Fibroblast of lung (primary cell): ENCODE measurements at regions not wholly inside any gene's neighbourhood (a gene's known extent, or its start where the extent isn't known, plus 50 kb on each side); places are given as distances from the start of the nearest gene placed in this dataset.

Source experiments
- DNase-seq, 2 donors: peaks; one replicate each; pipeline versions ENCODE4 v3.0.0 to v3.0.0-alpha.2; 2010; ENCODE audit warnings: low read depth in 2 of 2
- H2AFZ ChIP-seq: 2 replicates; pipeline ENCODE4 v1.5.1; 2012; ENCODE audit warnings: low read length, control low read depth, inconsistent platforms
- H3K27ac ChIP-seq: 2 replicates; pipeline ENCODE4 v1.5.1; 2011; ENCODE audit warnings: low read length, control low read depth; ENCODE audit not compliant: insufficient read depth
- H3K27me3 ChIP-seq: 2 replicates; pipeline ENCODE4 v1.5.1; 2011; ENCODE audit warnings: mild to moderate bottlenecking, low read length; ENCODE audit not compliant: control insufficient read depth, insufficient read depth
- H3K36me3 ChIP-seq: 2 replicates; pipeline ENCODE4 v1.5.1; 2011; ENCODE audit warnings: low read length; ENCODE audit not compliant: control insufficient read depth, insufficient read depth
- H3K4me1 ChIP-seq: 2 replicates; pipeline ENCODE4 v1.5.1; 2011; ENCODE audit warnings: low read length; ENCODE audit not compliant: control insufficient read depth, insufficient read depth; ENCODE audit errors: extremely low read depth
- H3K4me2 ChIP-seq: 2 replicates; pipeline ENCODE4 v1.5.1; 2011; ENCODE audit warnings: low read length, control low read depth; ENCODE audit not compliant: insufficient read depth; ENCODE audit errors: extremely low read depth
- H3K4me3 ChIP-seq, 4 experiments: fragments of 200-600 bp in 1 of 4; sonication (generic) in 1 of 4; replicated peaks in 1 of 4; 2 replicates each; pipeline ENCODE4 v1.5.1; 2011 to 2016; ENCODE audit warnings: low read length in 4 of 4, low read depth in 3 of 4, mild to moderate bottlenecking in 3 of 4, control low read depth in 2 of 4, inconsistent platforms in 1 of 4, mixed read lengths in 1 of 4; ENCODE audit not compliant: insufficient read depth in 1 of 4; ENCODE audit errors: control extremely low read depth in 1 of 4
- H3K79me2 ChIP-seq: 2 replicates; pipeline ENCODE4 v1.5.1; 2012; ENCODE audit warnings: mild to moderate bottlenecking, low read length, inconsistent platforms; ENCODE audit not compliant: control insufficient read depth, insufficient read depth
- H3K9ac ChIP-seq: 2 replicates; pipeline ENCODE4 v1.5.1; 2011; ENCODE audit warnings: mild to moderate bottlenecking, low read length, control low read depth; ENCODE audit not compliant: insufficient read depth
- H3K9me3 ChIP-seq: 2 replicates; pipeline ENCODE4 v1.5.1; 2012; ENCODE audit warnings: low read depth, low read length; ENCODE audit not compliant: control insufficient read depth, insufficient read depth
- H4K20me1 ChIP-seq: 2 replicates; pipeline ENCODE4 v1.5.1; 2011; ENCODE audit warnings: low read length; ENCODE audit not compliant: control insufficient read depth, insufficient read depth; ENCODE audit errors: extremely low read depth
- EZH2 ChIP-seq: IDR thresholded peaks from 2 replicates; pipeline ENCODE4 v1.5.1; 2012; ENCODE audit warnings: low read length, control low read depth, mild to moderate bottlenecking; ENCODE audit errors: missing control alignments
- TF ChIP-seq, protein P1 (sequence below), 2 donors: IDR thresholded peaks in 1 of 2; conservative IDR thresholded peaks in 1 of 2; 1 replicate in 1 of 2; 2 replicates in 1 of 2; pipeline ENCODE4 v1.5.1; 2011 to 2012; ENCODE audit warnings: low read length in 2 of 2, control low read depth in 1 of 2, inconsistent platforms in 1 of 2, low read depth in 1 of 2, mild to moderate bottlenecking in 1 of 2

DNA sequence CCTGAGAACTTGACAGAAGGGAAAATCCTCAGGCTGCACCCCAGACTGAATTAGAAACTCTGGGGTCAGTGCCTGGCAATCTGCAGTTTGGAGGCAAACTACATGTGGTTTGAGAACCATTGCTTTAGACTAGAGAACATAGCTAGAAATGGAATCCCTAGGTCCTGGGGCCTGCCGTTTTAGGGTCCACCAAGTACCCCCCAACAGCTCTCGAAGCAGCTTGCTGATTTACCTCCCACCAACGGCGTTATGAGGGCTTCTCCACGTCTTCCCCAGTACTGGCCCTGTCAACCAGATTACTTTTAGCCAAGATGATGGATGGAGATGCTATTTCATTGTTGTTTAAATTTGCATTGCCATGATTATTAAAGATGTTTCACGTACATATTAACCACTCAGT lies 272.5 kb downstream of the XXYLT1 start:
- Histone ChIP-seq H3K4me1 (no peaks in the 10 kb centered on the region), H3K27ac (no peak overlapping the region), H3K9ac (no peak overlapping the region), H3K4me2 (no peak overlapping the region), H2AFZ (no peak overlapping the region), H3K9me3 (no peaks in the 10 kb centered on the region), H3K4me3 (no peak overlapping the region), H3K27me3 (peaks cover 7% of the 10 kb centered on the region), H3K36me3 (no peaks in the 10 kb centered on the region), H4K20me1 (no peaks in the 10 kb centered on the region), H3K79me2 (no peaks in the 10 kb centered on the region)
- DNase-seq: no peak
- TF ChIP-seq EZH2: no peak
- TF ChIP-seq, protein P1, sequence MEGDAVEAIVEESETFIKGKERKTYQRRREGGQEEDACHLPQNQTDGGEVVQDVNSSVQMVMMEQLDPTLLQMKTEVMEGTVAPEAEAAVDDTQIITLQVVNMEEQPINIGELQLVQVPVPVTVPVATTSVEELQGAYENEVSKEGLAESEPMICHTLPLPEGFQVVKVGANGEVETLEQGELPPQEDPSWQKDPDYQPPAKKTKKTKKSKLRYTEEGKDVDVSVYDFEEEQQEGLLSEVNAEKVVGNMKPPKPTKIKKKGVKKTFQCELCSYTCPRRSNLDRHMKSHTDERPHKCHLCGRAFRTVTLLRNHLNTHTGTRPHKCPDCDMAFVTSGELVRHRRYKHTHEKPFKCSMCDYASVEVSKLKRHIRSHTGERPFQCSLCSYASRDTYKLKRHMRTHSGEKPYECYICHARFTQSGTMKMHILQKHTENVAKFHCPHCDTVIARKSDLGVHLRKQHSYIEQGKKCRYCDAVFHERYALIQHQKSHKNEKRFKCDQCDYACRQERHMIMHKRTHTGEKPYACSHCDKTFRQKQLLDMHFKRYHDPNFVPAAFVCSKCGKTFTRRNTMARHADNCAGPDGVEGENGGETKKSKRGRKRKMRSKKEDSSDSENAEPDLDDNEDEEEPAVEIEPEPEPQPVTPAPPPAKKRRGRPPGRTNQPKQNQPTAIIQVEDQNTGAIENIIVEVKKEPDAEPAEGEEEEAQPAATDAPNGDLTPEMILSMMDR (conservative IDR thresholded peaks at IDR 0.05 in 1 of 2, IDR thresholded peaks at IDR 0.05 in 1 of 2; ENCODE audit: low read depth in 1 of 2, low read length in 2 of 2): no peak

- Histone ChIP-seq H4K20me1 (no peaks in the 10 kb centered on the region), H3K9ac (no peak overlapping the region), H3K9me3 (no peaks in the 10 kb centered on the region), H3K27ac (no peak overlapping the region), H3K4me2 (no peak overlapping the region), H3K36me3 (no peaks in the 10 kb centered on the region), H3K4me1 (no peaks in the 10 kb centered on the region), H3K27me3 (peaks cover 7% of the 10 kb centered on the region), H2AFZ (no peak overlapping the region), H3K79me2 (no peaks in the 10 kb centered on the region), H3K4me3 (no peak overlapping the region)
- no peak for DNase-seq
- TF ChIP-seq EZH2: no peak
- TF ChIP-seq, protein P1 (conservative IDR thresholded peaks at IDR 0.05 in 1 of 2, IDR thresholded peaks at IDR 0.05 in 1 of 2; ENCODE audit: low read depth in 1 of 2, low read length in 2 of 2): no peak
These were observed 272.0 kb downstream of the XXYLT1 start for GRCh38 chr3:194998948-194999347.

GRCh38 chr3:194999491-194999890 lies 271.5 kb downstream of the XXYLT1 start:
- TF ChIP-seq, protein P1 (conservative IDR thresholded peaks at IDR 0.05 in 1 of 2, IDR thresholded peaks at IDR 0.05 in 1 of 2; ENCODE audit: low read depth in 1 of 2, low read length in 2 of 2): no peak
- TF ChIP-seq EZH2: no peak

More at GRCh38 chr3:194999491-194999890, 271.5 kb downstream of the XXYLT1 start:
- no peak overlapping the region for H3K9ac ChIP-seq
- H3K4me2 ChIP-seq: no peak overlapping the region
- peaks cover 7% of the 10 kb centered on the region for H3K27me3 ChIP-seq
- H3K36me3 ChIP-seq: no peaks in the 10 kb centered on the region
- H3K4me1 ChIP-seq: no peaks in the 10 kb centered on the region
- H3K9me3 ChIP-seq: no peaks in the 10 kb centered on the region
- no peaks in the 10 kb centered on the region for H3K79me2 ChIP-seq
- no peaks in the 10 kb centered on the region for H4K20me1 ChIP-seq
- H3K4me3 ChIP-seq: no peak overlapping the region
- no peak overlapping the region for H3K27ac ChIP-seq
- H2AFZ ChIP-seq: no peak overlapping the region
- DNase-seq: no peak
